UCSD-AML1 (cell line): ENCODE measurements at regions not wholly inside any gene's neighbourhood (a gene's known extent, or its start where the extent isn't known, plus 50 kb on each side); places are given as distances from the start of the nearest gene placed in this dataset.

Experiments
- DNase-seq: peaks from one replicate; lab custom pipeline; 2025; ENCODE audit not compliant: unreplicated experiment; lab: John Stamatoyannopoulos, UW

- no peak for DNase-seq
These were observed 136.5 kb upstream of the CCND2 start for GRCh38 chr12:4137015-4137414.

GRCh38 chr12:4135919-4136605 is 137.5 kb upstream of the CCND2 start:
- no peak for DNase-seq

DNA sequence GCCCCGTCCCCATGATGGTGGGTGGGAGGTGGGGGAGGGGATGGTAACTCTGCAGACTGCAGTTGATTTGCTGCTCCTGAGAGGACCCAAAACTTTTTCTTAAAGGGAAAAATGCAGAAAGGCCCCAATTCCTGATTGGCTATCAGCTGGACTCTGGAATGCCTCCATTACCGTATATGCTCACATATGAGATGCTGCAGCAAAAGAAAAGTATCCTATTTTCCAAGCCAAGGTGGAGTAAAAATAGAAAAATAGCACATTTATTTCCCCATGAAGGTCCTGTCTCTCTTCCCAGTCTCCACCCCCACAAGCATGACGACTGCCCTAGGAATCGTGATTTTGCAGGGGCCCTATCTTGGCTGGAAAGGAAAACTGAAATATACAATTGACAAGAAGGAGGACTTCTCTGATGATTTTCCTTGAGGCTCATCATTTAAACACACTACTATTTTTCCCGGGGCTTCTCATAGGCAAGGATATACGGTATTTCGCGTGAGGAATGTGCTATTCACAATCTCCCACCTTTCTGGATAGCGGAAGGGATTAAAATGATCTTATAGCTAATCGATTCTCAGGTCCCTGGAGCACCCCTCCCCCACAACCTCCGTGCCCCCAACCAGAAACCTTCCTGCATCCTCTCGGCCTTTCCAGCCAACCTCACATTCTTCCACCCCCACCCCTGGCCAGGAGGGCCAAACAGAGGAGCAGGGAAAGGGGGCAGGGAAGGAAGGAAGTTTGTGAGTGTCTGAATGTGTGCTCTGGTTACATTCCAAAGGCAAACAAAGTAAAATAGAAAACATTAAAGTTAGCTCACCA is 138.9 kb upstream of the CCND2 start:
- no peak for DNase-seq

- peak; percentile 37 for DNase-seq
These were observed 139.7 kb upstream of the CCND2 start for GRCh38 chr12:4133636-4134447.

DNA sequence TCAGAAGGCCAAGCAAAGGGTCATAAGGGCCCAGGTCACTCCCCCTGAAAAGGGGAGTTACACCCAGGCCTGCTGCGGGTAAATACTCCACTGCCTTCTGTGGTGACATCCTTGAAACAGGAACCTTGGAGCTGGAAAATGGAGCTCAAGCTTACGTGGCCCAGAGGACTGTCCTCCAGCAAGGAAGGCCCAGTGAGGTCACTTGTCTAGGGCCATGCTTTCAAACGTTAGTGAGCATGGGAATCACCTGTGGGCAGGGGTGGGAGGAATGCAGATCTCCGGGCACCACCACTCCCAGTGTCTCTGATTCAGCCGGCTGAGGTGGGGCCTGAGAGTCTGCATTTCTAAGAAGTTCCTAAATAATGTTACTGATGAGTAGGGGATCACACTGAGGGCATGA is 140.5 kb upstream of the CCND2 start:
- no peak for DNase-seq

GRCh38 chr12:4121506-4122020 is 152.0 kb upstream of the CCND2 start:
- no peak for DNase-seq

DNA sequence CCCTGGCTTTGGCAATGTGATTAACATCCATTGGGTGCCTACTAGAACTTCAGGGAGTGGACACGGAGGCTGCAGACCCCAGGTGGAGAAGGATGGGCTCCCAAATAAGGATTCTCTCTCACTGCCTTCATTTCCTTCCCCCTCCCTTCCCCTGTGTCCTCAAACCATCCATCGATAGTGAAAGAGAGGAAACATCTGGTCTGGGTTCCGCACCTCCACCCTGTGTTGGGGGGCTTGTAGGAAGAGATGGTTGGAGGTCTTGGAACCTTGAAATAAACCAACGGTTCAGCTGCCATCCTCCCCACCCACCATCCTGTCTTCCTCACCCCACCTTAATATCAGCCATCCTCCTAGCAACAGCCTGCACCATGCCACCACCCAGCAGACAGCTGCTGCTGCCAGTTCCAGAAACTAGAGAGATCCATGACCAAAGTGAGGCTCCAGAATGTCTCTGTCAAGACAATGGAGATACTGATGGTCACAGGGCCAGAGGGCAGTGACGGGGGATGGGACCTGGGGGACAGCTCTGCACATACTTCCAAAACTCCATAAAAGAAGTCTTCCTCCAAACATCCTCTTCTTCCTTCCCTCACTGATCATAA is 153.1 kb upstream of the CCND2 start:
- DNase-seq: no peak

GRCh38 chr12:4119157-4119761 is 154.3 kb upstream of the CCND2 start:
- no peak for DNase-seq

DNA sequence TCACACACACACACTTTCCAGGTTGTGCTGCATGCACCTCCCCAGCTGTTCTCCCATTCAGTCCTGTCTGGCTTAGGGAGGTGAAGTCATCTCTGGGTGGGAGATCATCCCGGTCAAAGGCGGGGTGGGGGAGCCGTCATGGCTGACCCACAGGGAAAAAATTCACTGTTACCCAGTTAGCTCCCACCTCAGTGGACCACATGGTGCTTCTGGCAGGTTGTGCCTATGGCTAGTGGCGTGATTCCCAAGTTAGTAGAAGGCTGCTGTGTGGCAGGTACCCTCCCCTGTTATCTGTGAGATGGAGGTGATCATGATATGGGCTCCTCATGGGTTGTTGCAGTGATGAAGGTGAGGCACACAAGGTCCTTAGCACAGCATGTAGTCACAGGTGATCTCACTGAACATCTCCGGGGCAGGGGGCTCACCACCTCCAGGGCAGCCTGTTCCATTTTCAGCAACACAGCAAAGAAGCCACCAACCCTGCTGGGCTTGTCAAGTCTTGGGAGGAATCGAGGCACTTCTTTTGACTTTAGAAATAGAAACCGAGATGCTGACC is 154.9 kb upstream of the CCND2 start:
- DNase-seq: no peak

- peak; percentile 37 for DNase-seq
These were observed 155.5 kb upstream of the CCND2 start for GRCh38 chr12:4118017-4118510.

DNA sequence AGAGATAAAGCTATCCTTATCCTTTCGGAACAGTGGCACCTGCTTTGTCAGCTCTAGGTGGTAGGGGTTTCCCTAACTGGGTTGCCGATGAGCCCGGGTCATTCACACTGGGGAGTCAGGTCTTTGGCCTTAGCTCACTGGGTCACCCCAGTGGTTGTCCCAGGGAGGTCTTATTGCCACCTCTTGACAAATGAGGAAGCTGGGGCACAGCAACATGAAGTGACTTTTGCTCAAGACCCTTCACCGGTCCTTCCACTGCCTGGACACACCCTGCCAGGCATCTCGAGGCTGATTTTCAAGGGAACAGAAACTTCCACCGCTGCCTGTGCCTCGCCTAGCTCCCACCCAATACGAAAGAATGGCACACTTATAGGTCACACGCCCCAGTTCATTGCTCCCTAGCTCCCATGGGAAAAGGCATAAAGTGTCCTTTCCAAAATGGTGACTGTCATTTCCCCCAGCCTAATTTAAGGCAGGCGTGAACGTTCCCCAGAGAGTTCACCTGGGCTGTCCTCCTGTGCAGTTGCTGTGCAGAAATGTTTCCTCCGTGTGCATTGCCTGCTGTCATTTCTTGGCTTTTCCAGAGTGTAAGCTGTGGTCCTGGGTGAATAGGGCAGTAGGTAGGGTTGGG is 156.1 kb upstream of the CCND2 start:
- DNase-seq: no peak

- DNase-seq: no peak
These were observed 157.1 kb upstream of the CCND2 start for GRCh38 chr12:4116251-4117111.

DNA sequence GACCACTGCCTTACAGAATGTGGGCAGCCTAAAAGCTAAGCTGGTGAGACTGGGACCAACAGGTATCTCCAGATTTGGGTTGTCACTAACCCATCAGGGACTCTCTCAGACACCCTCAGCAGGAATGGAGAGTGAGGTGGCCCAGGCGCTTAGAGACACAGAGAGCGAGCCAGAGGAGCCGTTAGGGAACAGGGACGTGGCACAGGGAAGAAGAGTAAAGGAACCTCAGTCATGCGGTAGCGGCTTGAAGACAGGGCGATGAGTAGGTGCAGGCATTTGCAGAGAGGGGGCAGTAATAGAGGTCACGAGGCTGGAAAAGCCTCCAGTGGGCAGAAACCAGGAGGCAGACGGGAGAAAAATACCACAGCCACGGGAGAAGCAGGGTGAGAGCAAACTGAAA is 158.0 kb upstream of the CCND2 start:
- no peak for DNase-seq

GRCh38 chr12:4114986-4115385 is 158.6 kb upstream of the CCND2 start:
- no peak for DNase-seq

GRCh38 chr12:4112734-4113325 is 160.7 kb upstream of the CCND2 start:
- DNase-seq: no peak

- no peak for DNase-seq
These were observed 161.3 kb upstream of the CCND2 start for GRCh38 chr12:4112290-4112689.

GRCh38 chr12:4111010-4111409 is 162.6 kb upstream of the CCND2 start:
- DNase-seq: no peak

- DNase-seq: no peak
These were observed 163.7 kb upstream of the CCND2 start for GRCh38 chr12:4109826-4110225.
